ENCODE measurements at regions not wholly inside any gene's neighbourhood (a gene's known extent, or its start where the extent isn't known, plus 50 kb on each side); places are given as distances from the start of the nearest gene placed in this dataset.

DNA sequence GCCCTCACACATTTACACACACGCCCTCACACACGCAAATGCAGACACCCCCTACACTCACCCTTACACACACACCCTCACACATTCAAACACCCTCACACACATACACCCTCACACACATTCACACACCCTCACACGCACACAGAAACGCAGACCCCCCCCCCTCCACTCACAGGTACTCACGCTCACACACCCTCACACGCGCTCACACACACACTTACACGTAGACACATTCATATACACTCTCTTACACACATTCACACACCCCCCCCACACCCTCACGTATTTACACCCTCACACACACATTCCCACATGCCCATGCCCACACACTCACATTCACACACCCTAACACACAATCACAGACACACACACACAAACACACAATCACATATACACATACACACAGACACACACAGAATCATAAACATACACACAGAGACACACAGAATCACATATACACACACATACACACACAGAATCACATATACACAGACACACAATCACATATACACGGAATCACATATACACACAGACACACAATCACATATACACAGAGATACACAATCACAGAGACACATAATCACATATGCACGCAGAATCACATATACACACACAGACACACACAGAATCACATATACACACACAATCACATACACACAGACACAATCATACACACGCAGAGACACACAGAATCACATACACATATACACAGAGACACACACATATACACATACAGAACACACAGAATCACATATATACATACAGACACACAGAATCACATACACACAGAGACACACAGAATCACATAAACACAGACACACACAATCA lies 250.1 kb upstream of the RPL38 start:
- no peak overlapping the region for H3K4me3 ChIP-seq (ENCODE audit: low read depth, low read length)

DNA sequence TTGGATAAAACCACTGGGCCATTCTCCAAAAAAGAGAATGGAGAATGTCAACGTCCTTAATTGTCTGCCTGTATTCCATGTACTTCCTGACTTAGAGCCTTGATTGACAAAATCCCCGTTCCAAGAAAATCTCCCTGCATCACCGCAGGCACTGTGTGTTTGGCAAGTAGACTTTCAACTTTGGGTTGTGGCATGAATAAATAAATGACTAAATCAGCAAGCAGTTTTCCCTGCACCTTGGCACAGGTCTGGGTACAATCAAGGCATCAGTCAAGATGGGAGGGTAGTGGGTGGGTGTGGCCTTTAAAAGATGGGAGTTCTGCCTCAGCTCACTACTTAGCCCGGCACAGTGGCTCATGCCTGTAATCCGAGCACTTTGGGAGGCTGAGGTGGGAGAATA lies 248.5 kb upstream of the RPL38 start:
- H3K4me3 ChIP-seq (ENCODE audit: low read depth, low read length), result no peak overlapping the region
- TF ChIP-seq, protein P1, sequence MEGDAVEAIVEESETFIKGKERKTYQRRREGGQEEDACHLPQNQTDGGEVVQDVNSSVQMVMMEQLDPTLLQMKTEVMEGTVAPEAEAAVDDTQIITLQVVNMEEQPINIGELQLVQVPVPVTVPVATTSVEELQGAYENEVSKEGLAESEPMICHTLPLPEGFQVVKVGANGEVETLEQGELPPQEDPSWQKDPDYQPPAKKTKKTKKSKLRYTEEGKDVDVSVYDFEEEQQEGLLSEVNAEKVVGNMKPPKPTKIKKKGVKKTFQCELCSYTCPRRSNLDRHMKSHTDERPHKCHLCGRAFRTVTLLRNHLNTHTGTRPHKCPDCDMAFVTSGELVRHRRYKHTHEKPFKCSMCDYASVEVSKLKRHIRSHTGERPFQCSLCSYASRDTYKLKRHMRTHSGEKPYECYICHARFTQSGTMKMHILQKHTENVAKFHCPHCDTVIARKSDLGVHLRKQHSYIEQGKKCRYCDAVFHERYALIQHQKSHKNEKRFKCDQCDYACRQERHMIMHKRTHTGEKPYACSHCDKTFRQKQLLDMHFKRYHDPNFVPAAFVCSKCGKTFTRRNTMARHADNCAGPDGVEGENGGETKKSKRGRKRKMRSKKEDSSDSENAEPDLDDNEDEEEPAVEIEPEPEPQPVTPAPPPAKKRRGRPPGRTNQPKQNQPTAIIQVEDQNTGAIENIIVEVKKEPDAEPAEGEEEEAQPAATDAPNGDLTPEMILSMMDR (IDR thresholded peaks at IDR 0.05; ENCODE audit: low read depth, low read length), result no peak

More for the DNA sequence above, 250.1 kb upstream of the RPL38 start:
- TF ChIP-seq, protein P1 (IDR thresholded peaks at IDR 0.05; ENCODE audit: low read depth, low read length), result no peak

DNA sequence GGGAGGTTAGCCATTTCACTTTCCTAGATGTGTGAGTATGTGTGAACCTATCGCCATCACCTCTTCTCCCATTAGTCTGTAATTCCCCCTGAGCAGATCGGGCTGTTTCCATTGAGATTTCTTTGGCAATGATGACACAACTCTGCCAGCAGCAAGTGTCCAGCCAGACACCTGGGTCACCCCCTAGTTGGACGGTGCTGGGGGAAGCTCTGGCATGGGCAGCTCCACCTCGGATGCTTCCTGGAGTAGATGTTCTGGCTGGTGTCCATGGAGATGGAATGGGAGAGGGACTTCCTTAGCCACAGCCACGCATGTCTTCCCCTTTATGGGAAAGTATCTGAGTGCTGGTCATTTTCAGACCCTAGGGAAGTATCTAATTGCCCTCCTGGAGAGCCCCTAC lies 247.9 kb upstream of the RPL38 start:
- TF ChIP-seq, protein P1 (IDR thresholded peaks at IDR 0.05; ENCODE audit: low read depth, low read length), result no peak
- H3K4me3 ChIP-seq (ENCODE audit: low read depth, low read length), result no peak overlapping the region

DNA sequence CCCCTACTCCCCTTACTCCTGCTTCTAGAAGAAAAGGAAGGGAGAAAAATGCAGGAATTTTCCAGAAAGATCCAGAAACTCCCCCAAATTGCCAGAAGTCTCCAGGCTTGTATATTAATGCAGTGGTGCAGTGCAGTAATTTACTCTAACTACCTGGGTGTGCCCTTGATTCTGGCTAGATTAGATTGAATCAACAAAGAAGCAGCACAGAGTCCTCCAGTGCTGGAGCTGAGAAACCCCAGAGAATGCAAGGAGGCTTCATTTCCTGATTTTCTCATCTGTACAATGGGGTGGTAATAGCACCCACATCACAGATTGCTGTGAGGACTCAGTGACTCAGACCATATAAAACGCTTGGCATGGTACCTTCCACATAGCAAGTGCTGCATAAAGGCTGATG lies 247.3 kb upstream of the RPL38 start:
- TF ChIP-seq, protein P1 (IDR thresholded peaks at IDR 0.05; ENCODE audit: low read depth, low read length), result no peak
- no peak overlapping the region for H3K4me3 ChIP-seq (ENCODE audit: low read depth, low read length)

DNA sequence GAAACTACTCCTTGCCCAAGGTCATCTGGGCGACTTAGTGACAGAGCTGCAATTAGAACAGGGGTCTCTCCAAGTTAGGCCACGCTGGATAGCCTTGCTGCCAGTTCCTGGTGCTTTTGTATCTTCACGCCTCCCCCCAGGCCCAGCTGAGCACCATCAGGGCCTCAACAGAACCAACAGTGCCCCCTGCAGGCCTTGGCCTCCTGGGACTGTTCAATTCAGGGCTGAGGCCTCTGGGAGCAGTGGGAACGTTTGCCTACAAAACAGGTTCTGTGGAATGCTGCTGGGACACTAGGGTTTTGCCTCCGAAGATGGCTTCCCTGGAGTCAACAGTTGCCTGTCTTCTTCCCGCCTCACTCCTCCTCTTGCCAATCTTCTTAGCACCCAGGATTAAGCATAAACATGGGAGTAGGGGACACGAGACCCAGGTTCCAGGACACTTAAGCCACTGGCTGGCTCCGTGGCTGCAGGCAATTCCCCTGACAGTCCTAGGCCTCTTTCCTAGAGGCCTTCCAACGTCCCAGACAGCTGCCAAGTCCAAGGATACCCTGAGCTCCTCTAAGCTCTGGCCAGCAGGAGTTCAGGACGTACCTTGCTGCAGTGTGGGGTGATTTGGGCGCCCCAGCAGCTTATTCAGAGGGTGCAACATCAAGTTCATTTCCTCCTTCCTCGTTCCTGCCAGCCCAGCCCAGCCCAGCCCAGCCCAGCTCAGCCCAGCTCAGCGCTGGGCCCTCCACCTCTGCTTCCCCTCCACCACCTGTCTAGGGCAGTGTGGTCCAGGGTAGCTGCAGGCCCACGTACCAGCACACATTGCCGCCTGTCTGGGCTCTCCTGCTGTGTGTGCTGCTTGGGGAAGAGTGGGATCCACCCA lies 246.6 kb upstream of the RPL38 start:
- H3K4me3 ChIP-seq (ENCODE audit: low read depth, low read length), result no peak overlapping the region
- TF ChIP-seq, protein P1 (IDR thresholded peaks at IDR 0.05; ENCODE audit: low read depth, low read length), result no peak

DNA sequence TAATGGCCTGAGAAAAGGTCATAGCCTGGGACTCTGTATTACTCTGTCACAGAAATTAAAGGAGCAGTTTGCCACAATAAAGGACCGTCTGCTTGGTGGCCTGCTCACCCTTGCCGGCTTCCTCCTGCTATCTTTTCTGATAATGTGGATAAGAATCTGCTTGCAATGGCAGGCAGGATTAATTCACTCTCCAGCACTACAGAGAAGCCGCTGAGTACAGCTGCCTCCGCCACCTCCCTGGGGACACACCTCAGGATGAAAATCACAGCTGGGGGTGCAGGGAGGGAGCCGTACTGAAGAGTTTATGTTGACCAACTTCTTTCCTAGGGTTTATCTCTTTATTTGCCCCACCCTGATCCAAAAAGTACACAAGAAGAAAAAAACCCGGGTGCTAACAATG lies 245.9 kb upstream of the RPL38 start:
- TF ChIP-seq, protein P1 (IDR thresholded peaks at IDR 0.05; ENCODE audit: low read depth, low read length), result no peak
- H3K4me3 ChIP-seq (ENCODE audit: low read depth, low read length), result no peak overlapping the region

DNA sequence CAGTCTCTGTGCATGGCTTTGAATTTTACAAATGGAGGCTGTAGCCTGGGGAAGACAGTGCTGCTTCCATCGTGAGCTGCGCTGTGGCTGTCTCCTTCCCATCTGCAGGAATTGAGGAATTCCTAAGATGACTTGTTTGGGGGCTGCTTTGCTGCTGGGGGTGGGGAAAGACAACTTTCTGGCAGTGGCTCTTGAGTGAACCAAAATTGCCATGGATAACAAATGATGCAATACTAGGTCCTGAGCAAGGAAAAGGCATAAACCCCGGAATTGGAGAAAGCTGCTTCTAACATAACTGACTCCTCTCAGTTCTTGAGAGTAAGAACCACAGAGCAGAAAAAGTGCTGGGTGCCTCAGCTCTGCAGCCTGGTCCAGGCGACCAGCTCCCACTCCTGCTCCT lies 245.0 kb upstream of the RPL38 start:
- H3K4me3 ChIP-seq (ENCODE audit: low read depth, low read length), result no peak overlapping the region
- TF ChIP-seq, protein P1 (IDR thresholded peaks at IDR 0.05; ENCODE audit: low read depth, low read length), result no peak

Measured in WI38 (cell line).